ENCODE measurements at regions not wholly inside any gene's neighbourhood (a gene's known extent, or its start where the extent isn't known, plus 50 kb on each side); places are given as distances from the start of the nearest gene placed in this dataset.

GRCh38 chr11:45079943-45080719, 66.3 kb upstream of the PRDM11 start:
- H3K9me3 ChIP-seq (ENCODE audit: insufficient read depth, low read length, severe bottlenecking): no peaks in the 10 kb centered on the region
- no peaks in the 10 kb centered on the region for H3K27me3 ChIP-seq (ENCODE audit: insufficient read depth, low read length, poor library complexity)
- H2AFZ ChIP-seq (ENCODE audit: low read depth, low read length): peak overlapping the region; percentile 54; the same call in 1 of the 2 replicates
- ATAC-seq (ENCODE audit: insufficient read depth, low read depth) (peak; percentile 89), DNase-seq (peak; percentile 94)
- H3K4me1 ChIP-seq (ENCODE audit: insufficient read depth, low read length): peaks cover 32% of the 10 kb centered on the region
- no peaks in the 10 kb centered on the region for H3K79me2 ChIP-seq (ENCODE audit: insufficient read depth, low read length)
- peaks cover 3% of the 10 kb centered on the region; the same call in 1 of the 2 replicates for H4K20me1 ChIP-seq (ENCODE audit: insufficient read depth, low read length)
- peak overlapping the region; percentile 61 for H3K4me2 ChIP-seq (ENCODE audit: insufficient read depth, low read length)
- peak overlapping the region in 1 of 2 experiments; percentile 39; a peak in 2 of 4 replicates for H3K4me3 ChIP-seq (ENCODE audit: low read depth in 1 of 2, low read length in 2 of 2)
- H3K36me3 ChIP-seq (ENCODE audit: insufficient read depth, low read length): no peaks in the 10 kb centered on the region
- TF ChIP-seq CTCF (IDR thresholded peaks at IDR 0.05; ENCODE audit: borderline replicate concordance, extremely low read depth, low read length, poor library complexity, severe bottlenecking) (peak; percentile 49), EZH2 (IDR thresholded peaks at IDR 0.05; ENCODE audit: borderline replicate concordance, low read depth, low read length, severe bottlenecking) (no peak)
- peak overlapping the region; percentile 46 for H3K9ac ChIP-seq (ENCODE audit: low read depth, low read length)
- H3K27ac ChIP-seq (ENCODE audit: low read length): peak overlapping the region; percentile 79

- no peak for TF ChIP-seq CTCF (IDR thresholded peaks at IDR 0.05; ENCODE audit: borderline replicate concordance, extremely low read depth, low read length, poor library complexity, severe bottlenecking)
- TF ChIP-seq EZH2 (IDR thresholded peaks at IDR 0.05; ENCODE audit: borderline replicate concordance, low read depth, low read length, severe bottlenecking): no peak
- H2AFZ ChIP-seq (ENCODE audit: low read depth, low read length): no peak overlapping the region
- H3K9me3 ChIP-seq (ENCODE audit: insufficient read depth, low read length, severe bottlenecking): no peaks in the 10 kb centered on the region
- H3K4me3 ChIP-seq (ENCODE audit: low read depth in 1 of 2, low read length in 2 of 2): no peak overlapping the region
- H3K4me2 ChIP-seq (ENCODE audit: insufficient read depth, low read length): no peak overlapping the region
- H3K27me3 ChIP-seq (ENCODE audit: insufficient read depth, low read length, poor library complexity): no peaks in the 10 kb centered on the region
- H3K36me3 ChIP-seq (ENCODE audit: insufficient read depth, low read length): no peaks in the 10 kb centered on the region
- ATAC-seq (ENCODE audit: insufficient read depth, low read depth) (no peak), DNase-seq (no peak)
- H3K79me2 ChIP-seq (ENCODE audit: insufficient read depth, low read length): no peaks in the 10 kb centered on the region
- peaks cover 3% of the 10 kb centered on the region; the same call in 1 of the 2 replicates for H4K20me1 ChIP-seq (ENCODE audit: insufficient read depth, low read length)
- peaks cover 32% of the 10 kb centered on the region for H3K4me1 ChIP-seq (ENCODE audit: insufficient read depth, low read length)
- no peak overlapping the region for H3K27ac ChIP-seq (ENCODE audit: low read length)
- H3K9ac ChIP-seq (ENCODE audit: low read depth, low read length): no peak overlapping the region
Measured at GRCh38 chr11:45082744-45083543, 63.5 kb upstream of the PRDM11 start.

GRCh38 chr11:45083544-45084087, 62.8 kb upstream of the PRDM11 start:
- no peak overlapping the region for H3K4me3 ChIP-seq (ENCODE audit: low read depth in 1 of 2, low read length in 2 of 2)
- DNase-seq (no peak), ATAC-seq (ENCODE audit: insufficient read depth, low read depth) (no peak)
- no peak overlapping the region for H3K9ac ChIP-seq (ENCODE audit: low read depth, low read length)
- H3K4me1 ChIP-seq (ENCODE audit: insufficient read depth, low read length): peaks cover 26% of the 10 kb centered on the region
- no peak overlapping the region for H2AFZ ChIP-seq (ENCODE audit: low read depth, low read length)
- H3K79me2 ChIP-seq (ENCODE audit: insufficient read depth, low read length): no peaks in the 10 kb centered on the region
- H3K36me3 ChIP-seq (ENCODE audit: insufficient read depth, low read length): no peaks in the 10 kb centered on the region
- H3K4me2 ChIP-seq (ENCODE audit: insufficient read depth, low read length): no peak overlapping the region
- H3K27me3 ChIP-seq (ENCODE audit: insufficient read depth, low read length, poor library complexity): no peaks in the 10 kb centered on the region
- TF ChIP-seq EZH2 (IDR thresholded peaks at IDR 0.05; ENCODE audit: borderline replicate concordance, low read depth, low read length, severe bottlenecking) (no peak), CTCF (IDR thresholded peaks at IDR 0.05; ENCODE audit: borderline replicate concordance, extremely low read depth, low read length, poor library complexity, severe bottlenecking) (peak; percentile 55)
- no peaks in the 10 kb centered on the region for H3K9me3 ChIP-seq (ENCODE audit: insufficient read depth, low read length, severe bottlenecking)
- H3K27ac ChIP-seq (ENCODE audit: low read length): no peak overlapping the region
- H4K20me1 ChIP-seq (ENCODE audit: insufficient read depth, low read length): peaks cover 3% of the 10 kb centered on the region; the same call in 1 of the 2 replicates

Measured in DND-41 (cell line).